Neural cell (in vitro differentiated cells): ENCODE measurements at regions not wholly inside any gene's neighbourhood (a gene's known extent, or its start where the extent isn't known, plus 50 kb on each side); places are given as distances from the start of the nearest gene placed in this dataset.

Experiments used
- CTCF ChIP-seq: fragments of 450-650 bp; IDR thresholded peaks from 2 replicates; pipeline ENCODE4 v1.5.1; 2014; ENCODE audit warnings: antibody characterized with exemption, mild to moderate bottlenecking, moderate library complexity; ENCODE audit not compliant: poor library complexity, severe bottlenecking
- EP300 ChIP-seq: fragments of 450-650 bp; conservative IDR thresholded peaks from 2 replicates; pipeline ENCODE4 v1.6.1; 2014; ENCODE audit warnings: antibody characterized with exemption, mild to moderate bottlenecking, moderate library complexity; ENCODE audit not compliant: poor library complexity, severe bottlenecking
- EZH2 ChIP-seq: fragments of 200-600, 300-800 bp; shearing (Covaris generic), sonication (generic); IDR thresholded peaks from 2 replicates; pipeline ENCODE4 v1.6.1; 2014; ENCODE audit warnings: antibody characterized with exemption, low read length, borderline replicate concordance, mild to moderate bottlenecking; ENCODE audit not compliant: insufficient read depth, poor library complexity, severe bottlenecking
- POLR2AphosphoS5 ChIP-seq: IDR thresholded peaks from 2 replicates; pipeline ENCODE4 v1.6.1; 2012
- RAD21 ChIP-seq: fragments of 450-650 bp; conservative IDR thresholded peaks from 2 replicates; pipeline ENCODE4 v1.6.1; 2014; ENCODE audit warnings: antibody characterized with exemption, mild to moderate bottlenecking, moderate library complexity
- REST ChIP-seq: IDR thresholded peaks from 2 replicates; pipeline ENCODE4 v1.6.1; 2012; ENCODE audit warnings: borderline replicate concordance
- SMC3 ChIP-seq: fragments of 450-650 bp; conservative IDR thresholded peaks from 2 replicates; pipeline ENCODE4 v1.6.1; 2014; ENCODE audit warnings: antibody characterized with exemption, mild to moderate bottlenecking, moderate library complexity; ENCODE audit not compliant: poor library complexity
- TAF1 ChIP-seq: IDR thresholded peaks from 2 replicates; pipeline ENCODE4 v1.6.1; 2012; ENCODE audit warnings: low read depth

- TF ChIP-seq EP300 = no peak
- TF ChIP-seq REST = no peak
- no peak for TF ChIP-seq EZH2
- TF ChIP-seq CTCF = no peak
- no peak for TF ChIP-seq RAD21
- no peak for TF ChIP-seq SMC3
- no peak for TF ChIP-seq TAF1
- no peak for TF ChIP-seq POLR2AphosphoS5
Observed at GRCh38 chr7:131252976-131253375, 74.7 kb upstream of the MKLN1 start.
